GM21447 (cell line): ENCODE measurements at regions not wholly inside any gene's neighbourhood (a gene's known extent, or its start where the extent isn't known, plus 50 kb on each side); places are given as distances from the start of the nearest gene placed in this dataset.
"Not testable (repeated sequence)": the region's sequence is repeated elsewhere in the genome, so short reads cannot be mapped to it uniquely, and the experiment has no call there.

Experiments
- ATAC-seq: cut with Tn5 transposase; IDR thresholded peaks from one replicate; pipeline ENCODE4 v1.9.1; 2021; ENCODE audit not compliant: unreplicated experiment

GRCh38 chr18:51448949-51449348, 251.5 kb upstream of the MEX3C start:
- no peak for ATAC-seq

DNA sequence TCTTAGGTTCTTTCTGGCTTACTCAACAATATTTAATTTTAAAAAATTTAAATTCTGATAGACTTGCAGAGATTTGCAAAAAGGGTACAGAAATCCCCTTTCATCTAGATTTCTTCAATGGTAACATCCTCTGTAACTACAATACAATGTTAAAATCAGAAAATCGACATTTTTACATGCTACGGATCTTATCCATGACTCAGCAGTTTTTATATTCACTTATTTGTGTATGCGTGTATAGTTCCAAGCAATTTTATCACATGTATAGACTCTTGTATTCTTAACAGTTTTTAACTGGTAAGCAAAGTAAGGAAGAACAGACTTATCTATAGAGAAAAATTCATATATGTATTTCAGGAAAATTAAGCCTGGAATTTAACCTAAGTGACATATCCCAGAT, 256.1 kb upstream of the MEX3C start:
- no peak for ATAC-seq

- no peak for ATAC-seq
Measured at GRCh38 chr18:51458861-51459260, 261.4 kb upstream of the MEX3C start.

DNA sequence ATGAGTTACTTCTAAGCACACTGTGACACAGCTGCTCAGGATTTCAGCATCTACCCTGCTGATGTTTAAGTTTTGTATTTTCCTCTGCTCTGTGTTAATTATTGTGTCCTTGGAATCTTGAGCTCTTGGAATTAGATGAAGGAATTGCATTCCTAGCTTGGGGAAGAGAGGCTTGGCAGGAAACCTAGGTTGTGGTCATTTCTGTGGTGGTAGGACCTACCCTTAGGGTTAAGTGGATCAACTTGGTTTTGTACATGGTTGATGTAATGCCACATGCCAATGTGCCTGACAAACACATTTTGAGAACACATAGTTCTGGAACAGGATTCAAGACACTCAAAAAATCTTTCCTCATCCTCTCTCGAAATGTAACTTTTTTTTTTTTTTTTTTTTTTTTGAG, 264.5 kb upstream of the MEX3C start:
- ATAC-seq: no peak

DNA sequence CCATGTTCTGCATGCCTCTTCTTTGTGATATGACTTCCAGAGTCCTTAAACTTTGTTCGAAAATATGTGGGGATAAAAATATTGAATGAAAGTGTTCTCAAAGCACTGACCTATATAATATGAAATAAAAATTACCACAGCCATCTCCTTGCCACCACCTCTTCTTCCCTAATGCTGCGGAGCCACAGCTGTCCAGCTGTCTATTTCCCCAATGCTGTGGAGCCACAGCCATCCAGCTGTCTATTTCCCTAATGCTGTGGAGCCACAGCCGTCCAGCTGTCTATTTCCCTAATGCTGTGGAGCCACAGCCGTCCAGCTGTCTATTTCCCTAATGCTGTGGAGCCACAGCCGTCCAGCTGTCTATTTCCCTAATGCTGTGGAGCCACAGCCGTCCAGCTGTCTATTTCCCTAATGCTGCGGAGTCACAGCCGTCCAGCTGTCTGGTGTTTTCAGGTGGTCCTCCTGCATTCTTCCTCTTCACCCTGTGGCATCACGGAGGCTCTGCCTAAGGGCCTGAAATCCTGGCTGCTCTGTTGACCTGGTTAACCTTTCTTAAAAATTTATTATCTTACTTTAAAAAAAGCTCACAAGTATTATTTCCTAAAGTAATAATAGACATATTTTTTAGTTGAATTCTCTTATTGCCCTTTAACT, 266.1 kb upstream of the MEX3C start:
- ATAC-seq: no peak

DNA sequence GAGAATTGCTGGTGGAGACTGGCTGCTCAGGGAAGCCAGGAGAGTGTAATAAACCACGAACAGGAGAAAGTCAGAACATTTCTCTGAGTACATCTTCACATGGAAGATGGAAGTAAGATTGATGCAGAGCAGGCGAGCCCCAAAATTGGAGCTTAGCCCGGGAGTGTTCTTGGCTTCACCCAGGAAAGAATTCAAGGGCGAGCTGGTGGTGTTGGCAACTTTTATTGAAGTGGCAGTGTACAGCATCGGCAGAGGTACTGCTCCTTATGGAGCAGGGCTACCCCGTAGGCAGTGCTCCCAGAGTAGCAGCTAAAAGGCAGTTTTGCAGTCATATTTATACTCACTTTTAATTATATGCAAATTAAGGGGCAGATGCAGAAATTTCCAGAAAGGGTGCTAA, 281.4 kb upstream of the MEX3C start:
- ATAC-seq: no peak

GRCh38 chr18:51479736-51480135, 282.3 kb upstream of the MEX3C start:
- no peak for ATAC-seq

- no peak for ATAC-seq
Measured at GRCh38 chr18:51480407-51481261, 283.2 kb upstream of the MEX3C start.

- ATAC-seq: no peak
Measured at GRCh38 chr18:51486735-51487366, 289.4 kb upstream of the MEX3C start.

DNA sequence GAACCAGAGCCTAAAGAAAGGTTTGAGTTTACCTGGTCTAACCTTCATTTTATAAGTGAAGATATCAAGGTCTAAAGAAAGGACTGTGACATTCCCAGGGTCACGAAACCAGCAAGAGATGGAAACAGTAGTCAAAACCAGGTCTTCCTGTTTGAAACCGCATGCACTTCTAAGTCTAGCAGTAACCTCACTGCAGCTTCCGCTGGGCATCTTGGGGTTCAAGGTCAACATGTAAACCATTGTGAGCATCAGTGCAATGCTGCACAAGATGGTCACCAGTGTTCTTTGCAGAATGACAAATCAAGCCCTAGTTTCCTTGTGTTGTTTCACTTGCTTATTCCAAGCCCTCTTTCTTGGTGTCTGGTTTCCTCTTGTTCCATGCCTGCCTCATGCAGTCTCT, 292.9 kb upstream of the MEX3C start:
- ATAC-seq: no peak

DNA sequence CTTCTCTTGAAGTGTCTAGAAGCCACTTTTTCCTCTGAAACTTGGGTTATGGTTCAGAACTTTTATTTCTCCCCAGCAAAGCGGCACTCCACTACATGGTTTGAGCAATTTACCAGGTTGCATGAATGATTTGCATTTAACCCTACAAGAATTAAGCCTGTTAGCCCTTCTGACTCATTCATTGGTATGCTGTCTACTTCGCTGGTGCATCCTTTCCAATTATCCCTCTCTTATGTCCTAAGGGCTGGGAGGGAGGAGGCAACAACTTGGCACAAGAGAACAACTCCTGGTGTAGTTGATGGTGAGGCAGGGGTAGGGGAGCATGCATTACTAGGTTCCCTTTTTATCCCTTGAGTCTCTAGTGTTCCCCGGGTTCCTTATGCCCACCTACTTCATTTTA, 293.4 kb upstream of the MEX3C start:
- no peak for ATAC-seq

DNA sequence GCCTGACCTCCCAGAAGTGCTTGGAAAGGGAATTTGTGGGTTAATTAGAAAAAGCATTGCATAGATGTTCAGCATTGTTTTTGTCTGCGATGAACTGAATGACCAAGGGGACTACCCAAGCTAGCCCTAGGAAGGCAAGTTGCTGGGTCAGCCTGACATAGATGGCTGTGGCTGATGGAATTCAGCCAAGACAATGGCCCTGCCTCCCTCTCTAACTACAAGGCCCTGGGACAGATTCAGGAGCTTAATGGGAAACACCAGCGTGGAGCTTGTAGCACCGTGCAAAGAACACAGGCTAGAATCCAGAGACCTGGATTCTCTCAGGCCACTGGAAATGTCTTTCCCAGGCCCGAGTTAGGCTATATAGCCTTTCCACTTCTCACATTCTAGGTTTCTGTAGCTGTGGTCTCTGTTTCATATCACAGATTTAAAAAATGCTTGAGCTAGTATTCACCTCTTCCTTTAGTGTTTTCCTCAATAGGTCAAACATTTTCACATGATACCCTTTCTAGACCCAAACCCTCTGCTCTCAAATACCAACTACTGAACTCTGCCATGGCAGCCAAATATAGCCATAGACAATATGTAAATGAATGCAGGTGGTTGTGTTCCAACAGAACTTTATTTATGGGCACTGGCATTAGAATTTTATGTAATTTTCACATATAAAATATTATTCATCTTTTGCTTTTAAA, 294.3 kb upstream of the MEX3C start:
- no peak for ATAC-seq

GRCh38 chr18:51498085-51498855, 300.8 kb upstream of the MEX3C start:
- ATAC-seq: no peak

DNA sequence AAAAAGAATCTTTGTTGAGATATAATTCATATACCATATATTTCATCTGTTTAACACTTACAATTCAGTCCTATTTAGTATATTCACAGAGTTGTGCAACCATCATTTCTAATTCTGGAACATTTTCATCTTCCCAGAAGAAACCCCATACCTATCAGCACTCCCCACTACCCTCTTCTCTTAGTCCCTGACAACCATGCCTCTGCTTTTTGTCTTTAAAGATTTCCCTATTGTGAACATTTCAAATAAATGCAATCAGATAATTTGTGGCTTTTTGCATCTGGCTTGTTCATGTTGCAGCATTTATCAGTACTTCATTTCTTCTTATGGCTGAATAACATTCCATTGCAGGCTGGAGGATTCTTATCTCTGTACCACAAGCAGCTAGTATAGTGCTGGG, 305.9 kb upstream of the MEX3C start:
- no peak for ATAC-seq

DNA sequence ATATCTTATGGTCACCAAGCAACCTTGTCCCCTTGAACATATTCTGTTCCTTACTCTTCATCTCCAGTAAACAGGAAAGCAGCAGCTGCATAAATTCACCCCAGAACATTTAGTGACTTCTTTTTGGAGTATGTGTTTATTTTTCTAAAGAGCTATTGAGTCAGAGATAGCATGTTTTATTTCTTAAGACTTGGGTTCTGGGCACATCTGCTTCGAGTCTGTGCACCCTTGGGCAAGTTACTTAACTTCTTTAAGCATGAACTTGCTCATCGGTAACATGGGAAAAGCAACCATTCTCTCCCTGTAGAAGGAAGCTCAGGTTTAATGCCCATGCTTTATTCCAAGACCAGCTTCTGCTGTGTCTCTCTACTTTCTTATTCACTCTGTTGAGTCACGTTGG, 309.3 kb upstream of the MEX3C start:
- ATAC-seq: no peak

DNA sequence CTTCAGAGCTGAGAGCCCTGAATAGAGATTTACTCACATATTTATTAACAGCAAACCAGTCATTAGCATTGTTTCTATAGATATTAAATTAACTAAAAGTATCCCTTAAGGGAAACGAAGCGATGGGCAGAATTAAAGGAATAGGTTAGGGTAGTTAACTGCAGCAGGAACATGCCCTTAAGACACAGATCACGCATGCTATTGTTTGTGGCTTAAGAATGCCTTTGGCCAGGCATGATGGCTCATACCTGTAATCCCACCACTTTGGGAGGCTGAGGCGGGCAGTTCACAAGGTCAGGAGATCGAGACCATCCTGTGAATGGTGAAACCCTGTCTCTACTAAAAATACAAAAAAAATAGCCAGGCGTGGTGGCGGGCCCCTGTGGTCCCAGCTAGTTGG, 310.9 kb upstream of the MEX3C start:
- not testable (repeated sequence) for ATAC-seq

GRCh38 chr18:51510020-51510419, 312.5 kb upstream of the MEX3C start:
- no peak for ATAC-seq

DNA sequence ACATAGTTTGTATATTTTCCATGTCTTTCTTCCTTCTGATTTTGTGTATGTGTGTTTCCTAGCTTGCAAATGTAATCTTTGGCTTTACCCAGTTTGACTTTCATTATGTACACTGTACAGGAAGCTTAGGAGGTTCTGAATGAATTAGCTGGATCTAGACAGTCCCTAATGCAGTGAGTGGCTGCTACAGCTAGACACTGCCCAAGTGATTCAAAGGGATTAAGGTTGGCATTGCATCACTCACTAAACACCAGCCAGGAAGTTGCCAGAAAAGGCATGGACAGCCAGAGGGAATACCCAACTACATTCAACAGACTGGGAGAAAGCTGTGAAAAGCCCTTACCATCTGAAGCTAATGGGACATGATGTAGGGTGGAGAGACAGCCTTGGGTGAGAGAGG, 316.0 kb upstream of the MEX3C start:
- ATAC-seq: no peak

- ATAC-seq: no peak
Measured at GRCh38 chr18:51514128-51514527, 316.6 kb upstream of the MEX3C start.

DNA sequence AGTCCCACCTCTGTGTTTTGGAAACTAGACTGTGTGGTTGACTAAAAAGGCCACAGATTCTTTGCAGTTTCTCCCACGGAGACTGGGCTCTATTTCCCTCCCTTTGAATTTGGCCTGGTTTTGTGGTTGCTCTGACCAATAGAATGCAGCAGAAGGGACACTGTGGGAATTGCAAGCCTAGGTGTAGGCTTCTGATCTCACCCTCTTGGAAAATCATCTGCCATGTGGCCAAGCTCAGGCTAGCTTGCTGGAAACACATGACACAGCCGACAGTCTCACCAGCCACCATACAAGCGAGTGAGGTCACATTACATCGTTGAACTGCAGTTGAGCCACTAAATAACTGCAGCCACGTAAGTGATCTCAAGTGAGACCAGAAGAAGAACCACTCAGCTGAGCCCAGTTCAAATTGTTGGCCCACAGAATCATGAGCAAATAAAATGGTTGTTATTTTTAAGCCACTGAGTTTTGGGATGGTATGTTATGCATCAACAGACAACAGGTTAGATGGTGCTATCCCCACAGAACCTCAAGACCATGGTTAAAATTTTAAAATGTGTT, 319.1 kb upstream of the MEX3C start:
- ATAC-seq: no peak

GRCh38 chr18:51519571-51519970, 322.1 kb upstream of the MEX3C start:
- no peak for ATAC-seq
